NCI-H82 treated with DMSO at 0.1 percent for 48 hours (cell line): ENCODE measurements at regions not wholly inside any gene's neighbourhood (a gene's known extent, or its start where the extent isn't known, plus 50 kb on each side); places are given as distances from the start of the nearest gene placed in this dataset.
A peak's percentile ranks its signal among the peaks of the same experiment; 100 is the strongest.

Experiments used
- DNase-seq: peaks from one replicate; lab custom pipeline; 2025; ENCODE audit not compliant: unreplicated experiment; lab: John Stamatoyannopoulos, UW

GRCh38 chr13:68064001-68064770, 834.0 kb upstream of the PCDH9 start:
- DNase-seq = no peak

GRCh38 chr13:68063181-68063580, 833.0 kb upstream of the PCDH9 start:
- no peak for DNase-seq

- DNase-seq = no peak
Observed at GRCh38 chr13:68057836-68058235, 827.7 kb upstream of the PCDH9 start.

GRCh38 chr13:68056816-68057710, 826.9 kb upstream of the PCDH9 start:
- DNase-seq = no peak

GRCh38 chr13:68051910-68052309, 821.8 kb upstream of the PCDH9 start:
- DNase-seq = no peak

- no peak for DNase-seq
Observed at GRCh38 chr13:68050761-68051160, 820.6 kb upstream of the PCDH9 start.

GRCh38 chr13:68048802-68049359, 818.7 kb upstream of the PCDH9 start:
- no peak for DNase-seq

GRCh38 chr13:68047889-68048288, 817.8 kb upstream of the PCDH9 start:
- DNase-seq = no peak

- DNase-seq = no peak
Observed at GRCh38 chr13:68046903-68047302, 816.8 kb upstream of the PCDH9 start.

- DNase-seq = no peak
Observed at GRCh38 chr13:68030152-68030809, 800.1 kb upstream of the PCDH9 start.

GRCh38 chr13:68028701-68029100, 798.6 kb upstream of the PCDH9 start:
- no peak for DNase-seq

- DNase-seq = no peak
Observed at GRCh38 chr13:68027306-68027705, 797.2 kb upstream of the PCDH9 start.

- no peak for DNase-seq
Observed at GRCh38 chr13:68026077-68026476, 795.9 kb upstream of the PCDH9 start.

- DNase-seq = no peak
Observed at GRCh38 chr13:68025604-68026003, 795.5 kb upstream of the PCDH9 start.

GRCh38 chr13:68023838-68024581, 793.9 kb upstream of the PCDH9 start:
- DNase-seq = no peak

- DNase-seq = no peak
Observed at GRCh38 chr13:68019901-68020300, 789.8 kb upstream of the PCDH9 start.

- peak; percentile 49 for DNase-seq
Observed at GRCh38 chr13:68009546-68009945, 779.4 kb upstream of the PCDH9 start.

GRCh38 chr13:68007576-68007975, 777.4 kb upstream of the PCDH9 start:
- no peak for DNase-seq

- no peak for DNase-seq
Observed at GRCh38 chr13:67996101-67996500, 766.0 kb upstream of the PCDH9 start.

- no peak for DNase-seq
Observed at GRCh38 chr13:67990868-67991267, 760.7 kb upstream of the PCDH9 start.

- DNase-seq = no peak
Observed at GRCh38 chr13:67986234-67986633, 756.1 kb upstream of the PCDH9 start.
